ACC112 (cell line): ENCODE measurements at regions not wholly inside any gene's neighbourhood (a gene's known extent, or its start where the extent isn't known, plus 50 kb on each side); places are given as distances from the start of the nearest gene placed in this dataset.

Experiments used
- H2AFZ ChIP-seq: fragments of 200-600 bp; sonication (generic); one replicate; pipeline ENCODE4 v1.6.0; 2017; ENCODE audit warnings: antibody characterized with exemption, low read length; ENCODE audit not compliant: unreplicated experiment
- H3K27ac ChIP-seq: fragments of 200-600 bp; sonication (generic); 2 replicates; pipeline ENCODE4 v1.5.1; 2014; ENCODE audit warnings: low read depth, mild to moderate bottlenecking, antibody characterized with exemption, low read length, moderate library complexity
- H3K27me3 ChIP-seq: fragments of 200-600 bp; sonication (generic); 2 replicates; pipeline ENCODE4 v1.6.1; 2014; ENCODE audit warnings: mild to moderate bottlenecking, antibody characterized with exemption, low read length, moderate library complexity, mixed read lengths; ENCODE audit not compliant: insufficient read depth
- H3K36me3 ChIP-seq: fragments of 200-600 bp; sonication (generic); 2 replicates; pipeline ENCODE4 v1.6.1; 2016; ENCODE audit warnings: mild to moderate bottlenecking, antibody characterized with exemption, low read length, moderate library complexity, mixed read lengths; ENCODE audit not compliant: insufficient read depth
- H3K4me1 ChIP-seq: fragments of 200-600 bp; sonication (generic); one replicate; pipeline ENCODE4 v1.6.1; 2016; ENCODE audit warnings: low read length, mixed read lengths; ENCODE audit not compliant: insufficient read depth, unreplicated experiment, control insufficient read depth
- H3K4me3 ChIP-seq: fragments of 200-600 bp; sonication (generic); 2 replicates; pipeline ENCODE4 v1.5.1; 2014; ENCODE audit warnings: mild to moderate bottlenecking, low read depth, low read length
- H3K79me2 ChIP-seq: fragments of 200-600 bp; sonication (generic); one replicate; pipeline ENCODE4 v1.6.0; 2016; ENCODE audit warnings: low read length; ENCODE audit not compliant: control insufficient read depth, unreplicated experiment, insufficient read depth

DNA sequence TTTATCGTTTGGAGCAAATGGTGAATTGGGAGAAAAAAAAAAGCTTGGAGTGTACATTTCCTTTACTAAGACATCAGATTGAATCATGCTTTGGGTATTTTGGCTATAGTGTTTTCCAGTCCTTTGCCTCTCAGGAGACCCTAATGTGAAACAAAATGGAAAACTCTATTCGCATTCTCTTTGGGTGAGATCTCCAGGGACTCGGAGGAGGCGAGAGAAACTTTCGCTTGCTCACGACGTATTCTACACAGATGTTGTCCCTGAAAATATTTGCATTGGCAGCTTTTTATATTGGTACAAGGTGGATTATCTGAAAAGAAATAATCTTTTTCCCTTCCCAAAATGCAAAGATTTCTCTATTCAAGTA, 1240.1 kb upstream of the WWC1 start:
- Histone ChIP-seq H3K27ac (no peak overlapping the region), H3K79me2 (no peaks in the 10 kb centered on the region), H3K36me3 (no peaks in the 10 kb centered on the region), H3K4me3 (no peak overlapping the region), H3K4me1 (no peaks in the 10 kb centered on the region), H3K27me3 (no peaks in the 10 kb centered on the region), H2AFZ (no peak overlapping the region)

DNA sequence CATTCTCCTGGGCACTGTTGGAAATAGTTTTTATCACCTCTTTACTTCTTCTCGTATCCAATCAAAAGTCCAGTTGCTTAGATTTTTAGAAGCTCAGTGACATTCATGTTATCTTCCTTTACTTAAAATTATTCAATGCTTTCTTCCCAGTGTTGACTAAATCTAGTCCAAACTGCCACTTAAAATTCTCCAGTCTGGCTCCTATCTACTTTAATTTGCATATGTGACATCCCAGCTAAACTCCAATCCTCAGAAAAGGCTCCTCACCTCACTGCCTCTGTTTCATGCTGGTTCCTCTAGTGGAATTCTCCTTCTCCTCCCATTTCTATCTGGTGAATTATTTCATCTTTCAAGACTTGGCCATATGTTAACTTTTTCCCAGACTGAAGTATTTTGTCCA, 1238.7 kb upstream of the WWC1 start:
- H3K79me2 ChIP-seq: no peaks in the 10 kb centered on the region
- H3K4me1 ChIP-seq: no peaks in the 10 kb centered on the region
- H3K36me3 ChIP-seq: no peaks in the 10 kb centered on the region
- no peak overlapping the region for H2AFZ ChIP-seq
- H3K4me3 ChIP-seq: no peak overlapping the region
- H3K27ac ChIP-seq: no peak overlapping the region
- no peaks in the 10 kb centered on the region for H3K27me3 ChIP-seq

DNA sequence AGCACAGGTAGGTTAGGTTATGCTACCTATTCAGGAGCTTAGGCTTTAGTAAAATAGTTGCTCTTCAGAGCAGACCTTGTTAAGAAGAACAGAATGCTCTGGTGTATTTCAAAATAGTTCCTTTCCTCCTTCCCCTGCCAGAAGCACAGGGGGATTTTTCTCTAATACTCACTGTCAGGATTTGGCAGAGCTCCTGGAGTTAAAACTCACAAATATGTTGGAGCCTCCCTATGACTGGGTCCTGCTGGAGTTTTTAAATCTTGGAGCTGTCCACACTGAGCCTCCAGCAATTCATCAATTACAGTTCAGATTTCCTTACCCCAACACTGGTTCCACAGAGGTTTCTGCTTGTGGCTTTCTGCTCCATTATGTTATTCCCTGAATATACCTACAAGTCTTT, 1233.8 kb upstream of the WWC1 start:
- Histone ChIP-seq H3K27ac (no peak overlapping the region), H3K79me2 (no peaks in the 10 kb centered on the region), H3K4me3 (no peak overlapping the region), H3K36me3 (no peaks in the 10 kb centered on the region), H3K4me1 (no peaks in the 10 kb centered on the region), H2AFZ (no peak overlapping the region), H3K27me3 (no peaks in the 10 kb centered on the region)

DNA sequence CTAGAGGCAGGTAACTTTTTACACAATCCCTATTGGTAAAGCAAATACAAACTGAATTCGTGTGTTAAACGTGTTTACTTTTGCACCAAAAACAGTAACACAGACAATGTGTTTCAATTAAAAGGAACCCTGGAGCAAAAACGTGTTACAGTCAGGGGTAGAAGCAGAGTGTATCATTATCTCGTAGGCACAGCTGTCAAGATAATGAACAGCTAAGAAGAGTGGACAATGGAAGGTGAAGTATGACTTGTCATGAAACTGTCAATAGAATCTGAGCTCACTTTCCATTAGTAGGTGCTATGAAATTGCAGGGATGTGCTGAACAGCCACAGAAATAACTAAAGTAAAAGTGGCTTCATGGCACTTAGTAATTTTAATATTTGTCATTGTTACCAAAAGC, 1229.8 kb upstream of the WWC1 start:
- Histone ChIP-seq H2AFZ (no peak overlapping the region), H3K27ac (no peak overlapping the region), H3K79me2 (no peaks in the 10 kb centered on the region), H3K36me3 (no peaks in the 10 kb centered on the region), H3K4me1 (no peaks in the 10 kb centered on the region), H3K4me3 (no peak overlapping the region), H3K27me3 (no peaks in the 10 kb centered on the region)

DNA sequence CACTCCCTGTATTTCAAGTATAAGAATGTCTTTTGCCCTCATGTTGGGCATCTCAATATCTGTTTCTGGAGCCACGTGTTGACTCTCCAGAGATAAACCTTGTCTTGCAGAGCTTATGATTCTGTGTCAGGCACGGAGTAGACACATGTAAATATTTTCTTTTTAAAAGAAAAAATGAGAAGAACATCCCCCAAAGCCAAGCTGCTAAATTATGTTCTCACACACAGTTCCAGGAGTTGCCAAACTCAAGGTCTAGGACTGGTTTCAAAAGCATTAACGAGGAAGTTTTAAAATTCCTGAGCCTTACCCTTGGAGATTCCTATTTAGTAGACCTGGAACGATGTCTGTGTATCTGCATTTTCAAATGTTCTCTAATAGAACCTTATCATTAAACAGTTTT, 1228.3 kb upstream of the WWC1 start:
- H3K27ac ChIP-seq: no peak overlapping the region
- no peaks in the 10 kb centered on the region for H3K27me3 ChIP-seq
- H2AFZ ChIP-seq: no peak overlapping the region
- no peaks in the 10 kb centered on the region for H3K79me2 ChIP-seq
- no peak overlapping the region for H3K4me3 ChIP-seq
- no peaks in the 10 kb centered on the region for H3K4me1 ChIP-seq
- H3K36me3 ChIP-seq: no peaks in the 10 kb centered on the region

DNA sequence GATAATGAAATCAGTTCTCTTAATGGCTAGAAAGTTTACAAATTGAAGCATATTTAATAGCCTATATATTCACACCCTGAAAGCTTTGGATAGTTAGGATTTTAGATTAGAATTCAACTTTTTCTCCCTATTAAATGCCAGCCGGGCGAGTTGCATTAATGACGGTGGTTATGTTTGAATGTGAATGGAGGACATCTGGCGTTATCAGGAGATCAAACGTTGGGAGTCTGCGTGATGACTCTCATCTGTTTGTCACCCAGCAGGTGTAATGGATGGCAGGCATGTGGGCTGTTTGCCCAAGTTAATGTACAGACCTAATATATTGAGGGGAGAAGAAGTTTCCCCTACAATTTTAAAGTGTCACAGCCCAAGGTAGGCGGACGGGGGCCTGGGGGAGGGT, 1227.7 kb upstream of the WWC1 start:
- Histone ChIP-seq H3K36me3 (no peaks in the 10 kb centered on the region), H3K4me1 (no peaks in the 10 kb centered on the region), H3K79me2 (no peaks in the 10 kb centered on the region), H2AFZ (no peak overlapping the region), H3K27me3 (no peaks in the 10 kb centered on the region), H3K27ac (no peak overlapping the region), H3K4me3 (no peak overlapping the region)

DNA sequence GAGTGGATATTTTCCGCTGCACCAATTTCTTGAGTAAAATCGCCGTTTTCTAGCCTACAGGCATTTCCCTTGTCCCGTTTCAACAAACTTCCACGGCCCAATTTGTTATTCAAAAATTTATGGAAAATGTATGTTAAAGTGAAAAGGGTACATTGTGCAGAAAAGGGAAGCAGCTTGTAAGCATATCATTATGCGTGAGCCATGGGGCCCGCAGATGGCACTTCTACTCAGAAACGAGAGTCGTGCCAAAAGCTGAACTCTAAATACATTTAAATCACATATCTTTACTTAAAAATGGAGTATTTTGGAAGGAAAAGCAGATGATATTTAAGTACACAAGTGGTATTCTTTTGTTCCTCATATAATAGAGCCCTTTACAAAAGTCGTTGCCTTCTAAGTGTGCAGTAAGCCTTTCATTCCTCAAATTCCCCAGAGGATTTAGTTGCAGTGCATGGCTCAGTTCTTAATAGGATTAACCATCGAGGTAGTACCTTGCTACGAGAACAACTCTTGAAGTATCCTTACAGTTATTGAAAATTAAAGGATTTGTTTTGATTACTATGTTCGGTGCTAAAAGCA, 1227.2 kb upstream of the WWC1 start:
- Histone ChIP-seq H3K79me2 (no peaks in the 10 kb centered on the region), H3K27me3 (no peaks in the 10 kb centered on the region), H3K4me3 (no peak overlapping the region), H3K4me1 (no peaks in the 10 kb centered on the region), H3K27ac (no peak overlapping the region), H2AFZ (no peak overlapping the region), H3K36me3 (no peaks in the 10 kb centered on the region)

DNA sequence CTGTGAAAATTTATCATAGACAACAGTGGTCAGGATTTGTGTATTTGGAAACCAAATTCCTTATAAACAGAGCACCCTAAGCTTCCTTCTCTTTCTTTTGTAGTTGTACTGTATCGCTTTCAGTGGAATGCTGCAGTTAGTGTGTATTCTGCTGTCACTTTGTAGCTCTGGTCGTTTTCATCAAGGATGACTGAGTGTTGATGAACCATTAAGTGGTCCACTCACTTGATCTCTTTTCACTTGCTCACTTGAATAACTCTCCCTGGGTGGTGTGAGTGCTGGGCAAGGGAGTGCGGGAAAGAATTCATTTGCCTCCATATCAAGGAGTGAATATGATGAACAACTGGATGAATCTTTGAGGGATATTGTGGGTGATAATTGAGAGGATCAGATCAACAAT, 1225.7 kb upstream of the WWC1 start:
- Histone ChIP-seq H3K36me3 (no peaks in the 10 kb centered on the region), H3K4me3 (no peak overlapping the region), H3K79me2 (no peaks in the 10 kb centered on the region), H3K27ac (no peak overlapping the region), H2AFZ (no peak overlapping the region), H3K4me1 (no peaks in the 10 kb centered on the region), H3K27me3 (no peaks in the 10 kb centered on the region)

DNA sequence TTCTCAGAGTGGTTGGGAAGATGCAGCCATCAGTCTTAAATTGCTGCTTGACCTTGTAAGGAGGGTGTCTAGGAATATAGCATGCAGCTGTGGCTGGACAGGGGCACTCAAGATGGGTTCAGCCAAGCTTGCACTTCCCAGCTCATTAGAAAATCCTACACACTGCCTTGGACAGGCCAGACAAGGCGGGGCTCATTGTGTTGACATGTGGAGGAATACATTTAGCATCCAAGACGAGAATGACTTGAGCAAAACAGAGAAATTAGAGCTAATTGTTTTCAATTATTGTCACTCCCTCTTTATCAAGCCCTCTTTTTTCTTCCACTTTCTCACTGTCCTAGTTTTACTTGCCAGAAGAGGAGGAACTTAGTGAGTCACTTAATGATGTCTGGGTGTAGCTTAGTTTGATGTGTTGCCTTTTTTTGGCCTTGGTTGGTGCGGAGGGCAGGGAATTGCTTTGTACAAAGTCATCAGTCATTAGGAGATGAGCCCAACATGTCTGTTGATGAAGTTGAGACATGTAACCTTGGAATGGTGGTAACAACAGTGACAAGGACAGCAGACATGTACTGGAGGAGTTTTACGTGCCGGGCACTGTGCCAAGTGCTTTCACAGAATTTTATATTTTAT, 1219.3 kb upstream of the WWC1 start:
- Histone ChIP-seq H3K36me3 (no peaks in the 10 kb centered on the region), H2AFZ (no peak overlapping the region), H3K27me3 (no peaks in the 10 kb centered on the region), H3K79me2 (no peaks in the 10 kb centered on the region), H3K4me3 (no peak overlapping the region), H3K27ac (no peak overlapping the region), H3K4me1 (no peaks in the 10 kb centered on the region)

DNA sequence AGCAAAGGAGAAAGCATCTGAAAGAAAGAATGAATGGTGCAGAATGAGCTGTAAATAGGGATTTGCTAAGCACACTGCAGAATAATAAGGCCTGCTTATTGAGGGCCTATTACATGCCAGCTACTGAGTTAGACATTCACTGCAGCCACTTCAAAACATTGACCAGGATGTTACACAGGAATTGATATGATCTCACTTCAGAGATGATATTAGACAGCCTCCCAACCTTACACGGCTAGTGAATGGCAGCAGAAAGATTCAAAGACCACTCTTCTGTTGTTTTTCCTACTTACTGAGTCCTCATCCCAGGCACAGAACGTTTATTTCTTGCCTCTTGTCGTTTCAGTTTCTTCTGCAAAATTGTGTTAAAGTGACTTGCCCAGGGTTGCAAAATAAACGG, 1209.9 kb upstream of the WWC1 start:
- H3K36me3 ChIP-seq: no peaks in the 10 kb centered on the region
- no peaks in the 10 kb centered on the region for H3K4me1 ChIP-seq
- no peaks in the 10 kb centered on the region for H3K79me2 ChIP-seq
- H3K27me3 ChIP-seq: no peaks in the 10 kb centered on the region
- no peak overlapping the region for H2AFZ ChIP-seq
- no peak overlapping the region for H3K4me3 ChIP-seq
- H3K27ac ChIP-seq: no peak overlapping the region

DNA sequence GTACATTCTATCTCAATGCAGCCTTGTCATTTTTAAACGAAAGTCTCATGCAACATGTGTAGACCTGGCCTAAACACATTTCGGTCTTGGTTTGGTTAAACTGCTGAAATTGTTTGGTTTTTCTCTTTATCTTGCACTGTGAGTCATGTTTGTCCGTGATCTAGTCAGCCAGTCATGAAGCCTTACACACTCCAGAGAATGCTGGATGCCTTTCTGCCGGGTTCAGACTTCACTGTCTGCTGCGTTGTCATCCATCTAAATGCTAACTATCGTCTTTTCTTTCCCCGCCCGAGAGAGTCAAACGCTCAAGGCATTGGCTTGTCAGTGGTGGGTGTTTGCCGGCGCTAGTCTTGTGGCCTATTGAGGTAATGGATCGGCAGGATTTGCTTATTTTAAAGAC, 1194.6 kb upstream of the WWC1 start:
- Histone ChIP-seq H2AFZ (no peak overlapping the region), H3K27ac (no peak overlapping the region), H3K27me3 (no peaks in the 10 kb centered on the region), H3K36me3 (no peaks in the 10 kb centered on the region), H3K79me2 (no peaks in the 10 kb centered on the region), H3K4me1 (no peaks in the 10 kb centered on the region), H3K4me3 (no peak overlapping the region)
